NCI-H82 treated with DMSO at 0.1 percent for 48 hours (cell line): ENCODE measurements at regions not wholly inside any gene's neighbourhood (a gene's known extent, or its start where the extent isn't known, plus 50 kb on each side); places are given as distances from the start of the nearest gene placed in this dataset.
"Not testable (repeated sequence)": the region's sequence is repeated elsewhere in the genome, so short reads cannot be mapped to it uniquely, and the experiment has no call there.

ENCODE experiments used
- DNase-seq: peaks from one replicate; lab custom pipeline; 2025; ENCODE audit not compliant: unreplicated experiment; lab: John Stamatoyannopoulos, UW

DNA sequence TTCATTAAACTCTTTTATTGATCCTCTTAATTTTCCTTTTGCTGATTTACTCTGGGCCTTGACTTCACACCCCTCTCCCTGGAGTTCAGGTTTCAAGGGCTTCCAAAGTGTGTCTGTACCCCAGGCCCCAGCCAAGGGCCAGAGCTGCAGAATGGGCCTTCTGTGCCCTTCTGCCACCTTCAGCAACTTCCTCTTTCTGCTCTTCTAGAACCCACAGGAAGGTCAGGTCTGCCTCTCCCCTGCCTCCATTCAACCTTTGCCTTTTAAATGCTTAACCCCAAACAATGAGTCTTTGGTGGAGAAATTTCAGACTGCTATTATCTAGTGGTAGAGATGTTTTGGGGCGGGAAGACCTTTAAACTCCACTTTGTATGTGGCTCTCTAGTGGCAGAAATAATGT lies 63.1 kb downstream of the TSN start:
- DNase-seq = no peak

DNA sequence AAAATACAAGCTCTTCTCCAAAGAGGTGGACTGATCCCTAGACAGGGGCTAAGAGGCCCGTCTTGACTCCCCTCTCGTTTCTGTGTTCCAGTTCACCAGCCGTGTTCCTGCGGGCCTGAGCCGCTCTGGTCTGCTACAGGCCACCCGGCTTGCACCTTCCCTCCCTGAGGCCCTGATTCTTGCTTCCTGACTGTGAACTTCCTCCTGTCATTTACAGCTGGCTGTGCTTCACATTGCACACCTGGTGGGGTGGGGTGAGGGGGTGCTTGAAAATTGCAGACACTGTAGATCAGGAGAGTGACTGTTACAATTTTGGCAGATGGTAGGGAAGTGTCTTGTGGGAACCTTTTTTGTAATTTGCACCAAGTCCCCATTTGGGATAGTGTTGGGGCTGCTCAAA lies 64.4 kb downstream of the TSN start:
- no peak for DNase-seq

DNA sequence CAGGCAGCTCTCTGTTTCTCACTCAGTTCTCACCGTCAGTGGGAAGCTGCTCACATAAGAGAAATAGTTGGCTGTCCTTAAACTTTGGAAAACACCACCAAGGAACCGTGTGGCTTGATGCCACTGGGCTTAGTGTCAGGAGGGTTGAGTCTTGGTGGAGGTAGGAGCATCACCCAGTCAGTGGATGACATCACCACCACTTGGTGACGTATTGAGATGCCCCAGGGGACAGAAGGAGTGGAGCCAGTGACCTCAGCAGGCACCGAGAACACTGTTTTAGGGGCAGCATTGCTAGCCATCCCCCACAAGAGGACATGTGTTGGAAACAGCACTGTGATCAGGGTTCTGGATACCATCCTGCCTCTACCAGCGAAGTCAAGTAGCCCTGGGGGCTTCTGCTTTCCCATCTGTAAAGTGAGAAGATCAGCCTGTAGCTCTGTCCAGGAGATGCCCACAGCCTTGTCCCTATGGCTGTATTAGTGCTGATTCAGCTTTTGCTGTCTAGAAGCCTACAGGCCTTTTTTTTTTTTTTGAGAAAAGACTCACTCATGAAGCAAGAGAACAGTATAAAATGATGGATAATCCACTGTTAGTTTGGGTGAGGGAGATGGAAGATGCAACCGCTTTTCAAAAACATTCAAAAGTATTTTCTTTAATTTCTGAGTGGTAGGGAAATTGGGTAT lies 66.2 kb downstream of the TSN start:
- no peak for DNase-seq

DNA sequence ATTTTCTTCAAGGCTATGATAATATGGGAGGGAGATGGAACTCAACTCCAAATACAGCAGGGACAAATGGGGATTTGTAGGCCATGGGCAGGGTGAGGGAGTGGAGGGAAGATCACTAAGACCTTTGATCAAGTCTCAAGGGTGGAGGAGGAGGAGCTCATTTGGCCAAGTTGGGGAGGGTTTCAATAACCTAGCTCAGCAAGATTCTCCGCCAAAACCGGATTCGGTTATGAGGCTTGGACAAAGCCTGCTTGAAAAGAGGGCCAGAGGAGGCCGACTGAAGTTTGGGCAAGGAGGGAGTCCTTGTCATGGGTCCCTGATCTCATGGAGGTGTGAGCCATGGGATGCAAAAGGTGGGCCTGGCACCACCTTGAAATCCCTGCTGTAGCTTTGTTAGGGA lies 68.8 kb downstream of the TSN start:
- DNase-seq = no peak

DNA sequence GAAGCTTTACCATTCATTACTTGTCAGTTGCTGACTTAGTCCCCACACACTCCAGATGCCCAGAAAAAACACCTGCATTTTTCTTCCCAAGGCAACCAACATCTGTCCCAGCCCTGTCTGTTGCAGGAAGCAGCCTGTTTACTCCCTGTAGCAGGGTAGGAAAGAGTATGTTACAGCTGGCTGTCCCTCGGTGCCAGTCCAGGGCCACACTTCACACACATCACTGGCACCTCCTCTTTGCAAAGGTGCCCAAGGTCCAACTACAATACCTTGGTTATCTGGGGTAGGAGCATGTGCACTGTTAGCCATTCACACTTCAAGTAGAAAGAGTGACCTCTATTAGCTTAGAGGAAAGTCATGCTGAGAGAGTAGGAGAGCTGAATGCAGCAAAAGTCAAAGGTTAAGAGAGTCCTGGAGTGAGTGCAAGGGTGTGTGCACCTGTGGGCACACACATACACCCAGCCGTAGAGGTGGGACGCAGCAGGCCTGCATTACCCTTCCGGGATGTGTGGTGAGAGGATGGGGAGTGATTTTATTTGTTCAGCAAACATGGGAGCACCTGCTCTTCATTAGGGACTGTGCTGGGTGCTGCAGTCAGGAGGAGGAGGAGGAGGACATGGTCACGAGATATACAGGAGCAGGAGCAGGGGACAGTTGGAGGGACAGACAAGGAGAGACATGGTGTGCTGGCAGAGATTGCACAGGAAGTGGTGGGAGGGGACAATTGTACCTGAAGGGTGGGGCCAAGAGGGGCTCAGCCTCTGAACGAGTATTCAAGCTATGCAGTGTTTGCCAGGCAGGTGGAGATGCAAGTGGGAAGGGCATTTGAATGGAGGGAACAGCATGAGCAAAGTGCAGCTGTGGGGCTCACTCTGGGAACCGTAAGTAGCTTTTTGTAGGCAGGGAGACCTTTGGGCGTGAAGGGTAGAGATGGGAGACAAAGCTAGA lies 69.8 kb downstream of the TSN start:
- no peak for DNase-seq

DNA sequence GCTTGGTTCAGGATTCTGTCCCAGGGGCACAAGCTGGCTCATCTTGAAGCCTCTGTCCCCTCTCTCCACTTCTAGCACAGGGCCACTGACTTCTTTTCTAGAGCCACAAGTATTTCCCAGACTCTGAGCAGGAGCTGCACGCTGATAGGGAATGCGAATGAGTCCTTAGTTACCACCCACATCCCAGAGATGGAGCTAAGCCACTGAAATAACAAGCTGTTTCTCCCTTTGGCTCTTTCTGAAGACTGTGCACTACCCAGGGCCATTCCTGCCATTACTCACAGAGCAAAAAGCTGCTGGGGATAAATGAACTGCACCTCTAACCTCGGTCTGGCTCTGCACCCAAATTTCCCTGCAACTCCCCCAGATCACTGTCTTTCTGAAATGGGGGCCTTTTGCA lies 70.6 kb downstream of the TSN start:
- DNase-seq = no peak

DNA sequence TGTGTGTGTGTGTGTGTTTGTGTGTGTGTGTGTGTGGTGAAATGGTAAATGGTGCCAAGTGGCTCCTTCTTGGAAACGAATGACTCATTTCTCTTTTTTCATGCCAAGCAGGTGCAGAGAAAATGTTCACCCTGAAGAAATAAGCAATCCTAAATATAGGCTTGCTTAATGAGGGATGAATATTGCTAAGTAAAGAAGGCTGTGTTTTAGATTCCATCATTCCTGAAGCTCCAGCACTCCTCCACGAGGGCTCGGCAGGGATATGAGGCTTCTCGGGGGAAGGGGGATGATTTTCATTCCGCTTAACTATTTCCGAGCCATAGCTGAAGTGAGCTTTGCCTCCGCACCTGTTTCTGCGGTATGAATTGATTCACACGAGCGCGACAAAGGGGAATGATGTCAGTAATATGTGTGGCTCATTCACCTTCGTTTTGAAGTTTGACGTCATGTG lies 72.9 kb downstream of the TSN start:
- no peak for DNase-seq

DNA sequence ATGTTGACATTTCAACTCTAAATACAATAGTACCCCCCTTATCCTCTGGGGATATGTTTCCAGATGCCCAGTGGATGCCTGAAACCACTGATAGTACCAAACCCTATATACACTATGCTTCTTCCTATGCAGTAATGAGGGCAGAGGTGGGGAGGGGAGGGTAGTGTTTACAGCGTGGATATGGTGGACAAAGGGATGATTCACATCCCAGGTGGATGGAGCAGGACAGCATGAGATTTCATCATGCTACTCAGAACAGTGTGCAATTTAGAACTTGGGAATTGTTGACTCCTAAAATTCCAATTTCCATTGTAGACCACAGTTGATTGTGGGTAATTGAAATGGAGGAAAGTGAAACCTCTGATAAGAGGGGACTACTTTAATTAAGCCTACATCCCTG lies 75.4 kb downstream of the TSN start:
- DNase-seq = no peak

DNA sequence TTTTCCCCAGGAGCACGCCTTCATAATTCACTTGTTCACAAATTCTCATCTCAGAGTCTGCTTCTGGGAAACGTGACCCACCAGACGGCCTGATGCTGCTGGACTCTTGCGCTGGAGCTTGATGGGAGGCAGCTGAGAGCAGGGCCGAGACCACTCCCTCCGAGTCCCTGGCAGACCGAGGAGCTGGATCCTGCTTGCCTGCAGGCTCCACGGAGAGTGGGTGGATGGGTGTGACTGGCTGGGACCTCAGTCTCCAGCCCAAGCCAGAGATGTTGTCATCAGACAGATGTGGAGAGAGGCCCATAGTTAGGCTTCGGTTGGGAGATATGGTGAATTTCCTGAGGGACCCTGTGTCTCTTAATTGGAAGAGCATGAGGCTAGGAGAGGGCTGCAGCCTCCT lies 76.4 kb downstream of the TSN start:
- DNase-seq = no peak

DNA sequence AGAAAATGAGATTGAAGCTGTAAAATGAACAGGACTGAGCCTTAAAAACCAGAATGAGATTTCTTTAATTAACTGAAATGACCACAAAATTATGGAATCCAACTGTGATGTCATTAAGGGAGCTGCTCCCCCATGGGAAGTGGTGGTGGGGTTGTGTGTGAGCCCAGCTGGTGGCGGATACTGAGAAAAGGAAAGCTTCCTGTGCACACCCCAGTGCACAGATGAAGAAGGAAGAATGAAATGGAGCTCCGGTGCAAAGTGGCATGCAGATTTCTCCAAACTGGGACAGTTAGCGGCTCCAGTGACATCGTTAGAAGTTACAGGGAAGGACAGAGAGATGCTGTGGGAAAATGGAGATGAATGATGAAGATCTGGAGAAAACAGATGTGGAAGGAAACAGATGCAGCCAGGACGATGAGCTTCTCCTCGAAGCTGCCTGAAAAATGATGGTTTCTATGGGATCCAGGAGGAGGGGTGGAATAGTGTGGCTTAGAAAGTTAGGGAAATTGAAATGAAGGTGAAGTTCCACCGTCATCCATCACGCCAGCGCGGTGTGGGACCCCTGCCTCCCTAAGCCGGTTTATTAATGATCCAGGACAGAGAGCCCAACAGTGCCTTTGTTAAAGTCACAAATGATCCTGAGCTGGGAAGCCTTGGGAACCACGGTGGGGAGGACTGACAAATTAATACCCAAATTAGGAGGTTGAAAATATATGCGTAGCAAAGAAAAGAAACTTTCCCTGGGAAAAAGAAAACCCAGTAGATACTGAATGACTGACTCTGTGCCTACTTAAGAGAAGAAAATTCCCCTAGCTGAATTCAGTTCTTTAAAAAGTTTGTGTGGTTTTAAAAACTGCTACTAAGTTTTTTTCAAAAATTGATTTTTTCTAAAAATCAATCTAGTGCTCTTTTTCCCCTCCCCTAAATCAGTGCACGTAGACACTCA lies 77.2 kb downstream of the TSN start:
- no peak for DNase-seq

DNA sequence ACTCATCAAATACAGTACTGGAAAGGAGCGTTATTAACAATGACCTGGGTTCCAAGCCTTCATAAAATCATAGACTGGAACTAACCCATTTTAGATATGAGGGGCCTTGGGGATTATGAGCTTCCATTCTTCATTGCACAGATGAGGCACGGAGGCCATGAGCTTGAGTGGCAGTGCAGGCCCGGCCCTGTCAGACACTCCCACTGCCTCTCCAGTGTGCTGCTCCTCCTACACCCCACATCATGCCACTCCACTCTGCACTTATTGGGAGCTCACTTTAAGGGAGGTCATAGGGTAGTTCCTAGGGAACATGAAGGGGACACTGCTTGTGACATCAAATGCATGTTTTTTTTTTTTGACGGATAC lies 77.9 kb downstream of the TSN start:
- no peak for DNase-seq

DNA sequence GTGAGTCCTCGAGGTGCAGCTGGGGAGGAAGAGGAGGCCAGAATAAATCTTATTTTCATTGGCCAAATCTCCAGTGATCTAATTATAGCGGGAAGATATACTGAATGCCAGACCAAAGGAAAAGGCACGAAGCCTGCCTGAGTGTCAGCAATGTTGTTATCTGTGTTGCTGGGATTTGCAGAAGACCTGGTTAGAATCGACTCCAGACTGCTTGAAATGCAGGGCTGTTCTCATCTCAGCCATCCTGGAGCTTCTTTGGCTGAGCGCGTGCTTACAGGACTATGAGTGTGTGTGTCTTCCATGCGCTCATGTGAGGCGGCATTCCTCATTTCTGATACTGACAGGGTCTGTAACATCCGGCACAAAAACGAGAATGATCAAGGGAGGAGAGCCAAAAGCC lies 81.2 kb downstream of the TSN start:
- DNase-seq = peak; percentile 81

DNA sequence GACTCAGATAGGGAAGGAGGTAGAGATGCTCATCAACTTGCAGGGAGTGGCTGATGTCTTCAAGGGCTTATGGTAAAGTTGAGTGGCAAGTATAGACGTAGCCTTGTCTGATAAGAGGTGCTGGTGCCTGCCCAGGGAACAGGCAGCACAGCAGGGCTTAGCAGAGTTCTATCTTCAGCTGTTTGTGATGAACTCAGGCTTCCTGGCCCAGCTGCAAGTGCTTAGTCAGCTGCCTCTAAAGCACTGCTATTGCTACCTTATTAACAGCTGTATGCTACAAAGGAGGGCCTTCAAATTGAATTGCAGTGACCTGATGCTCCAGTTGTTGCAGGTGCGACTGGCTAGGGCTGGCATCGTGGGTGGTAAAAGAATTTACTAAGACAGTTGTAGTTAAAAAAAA lies 82.1 kb downstream of the TSN start:
- no peak for DNase-seq

DNA sequence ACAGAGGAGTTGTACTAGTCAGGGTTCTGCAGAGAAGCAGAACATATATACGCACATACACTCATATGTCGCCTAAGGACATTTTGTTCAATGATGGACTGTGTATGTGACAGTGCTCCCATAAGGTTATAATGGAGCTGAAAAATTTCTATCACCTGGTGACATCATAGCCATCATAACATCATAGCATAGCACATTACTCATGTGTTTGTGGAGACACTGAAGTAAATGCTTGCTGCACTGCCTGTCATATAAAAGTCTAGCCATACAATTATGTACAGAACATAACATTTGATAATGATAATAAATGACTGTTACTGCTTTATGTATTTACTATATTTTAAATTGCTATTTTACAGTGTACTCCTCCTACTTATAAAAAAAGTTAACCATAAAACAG lies 83.1 kb downstream of the TSN start:
- DNase-seq = no peak

DNA sequence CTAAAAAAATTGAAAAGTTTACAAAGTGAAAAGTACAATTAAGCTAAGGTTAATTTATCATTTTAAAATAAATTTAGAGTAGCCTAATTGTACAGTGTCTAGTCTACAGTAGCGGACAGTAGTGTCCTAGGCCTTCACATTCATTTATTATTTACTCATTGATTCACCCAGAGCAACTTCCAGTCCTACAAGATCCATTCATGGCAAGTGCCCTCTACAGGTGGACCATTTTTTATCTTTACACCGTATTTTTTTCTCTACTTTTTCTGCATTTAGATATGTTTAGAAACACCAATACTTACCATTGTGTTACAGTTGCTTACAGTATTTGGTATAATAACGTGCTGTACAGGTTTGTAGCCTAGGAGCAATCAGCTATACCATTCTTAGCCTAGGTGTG lies 84.1 kb downstream of the TSN start:
- no peak for DNase-seq

DNA sequence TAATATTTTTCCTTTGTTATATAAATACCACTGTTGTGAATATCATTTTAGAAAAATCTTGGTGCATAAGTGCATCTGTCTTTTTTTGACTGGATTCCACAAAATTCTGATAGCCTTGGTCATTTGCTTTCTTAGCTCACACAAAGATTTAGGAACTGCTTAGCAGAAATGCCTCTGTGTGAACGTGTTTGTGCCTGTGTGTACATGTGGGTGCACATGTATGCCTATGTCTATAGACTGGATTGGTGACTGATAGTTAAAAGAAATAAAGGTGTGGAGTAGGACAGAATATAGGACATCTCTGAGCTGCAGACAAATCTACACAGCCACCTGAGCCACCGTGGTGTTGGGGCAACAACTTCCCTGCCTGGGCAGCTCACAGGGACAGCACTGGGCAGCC lies 93.8 kb downstream of the TSN start:
- DNase-seq = no peak

DNA sequence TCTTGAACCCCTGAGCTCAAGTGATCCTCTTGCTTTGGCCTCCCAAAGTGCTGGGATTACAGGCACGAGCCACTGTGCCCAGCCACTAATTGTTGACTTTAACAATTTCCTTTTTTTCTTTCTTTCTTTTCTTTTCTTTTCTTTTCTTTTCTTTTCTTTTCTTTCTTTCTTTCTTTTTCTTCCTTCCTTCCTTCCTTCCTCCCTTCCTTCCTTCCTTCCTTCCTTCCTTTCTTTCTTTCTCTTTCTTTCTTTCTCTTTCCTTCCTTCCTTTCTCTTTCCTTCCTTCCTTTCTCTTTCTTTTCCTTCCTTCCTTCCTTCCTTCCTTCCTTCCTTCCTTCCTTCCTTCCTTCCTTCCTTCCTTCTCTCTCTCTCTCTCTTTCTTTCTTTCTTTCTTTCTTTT lies 97.7 kb downstream of the TSN start:
- not testable (repeated sequence) for DNase-seq

DNA sequence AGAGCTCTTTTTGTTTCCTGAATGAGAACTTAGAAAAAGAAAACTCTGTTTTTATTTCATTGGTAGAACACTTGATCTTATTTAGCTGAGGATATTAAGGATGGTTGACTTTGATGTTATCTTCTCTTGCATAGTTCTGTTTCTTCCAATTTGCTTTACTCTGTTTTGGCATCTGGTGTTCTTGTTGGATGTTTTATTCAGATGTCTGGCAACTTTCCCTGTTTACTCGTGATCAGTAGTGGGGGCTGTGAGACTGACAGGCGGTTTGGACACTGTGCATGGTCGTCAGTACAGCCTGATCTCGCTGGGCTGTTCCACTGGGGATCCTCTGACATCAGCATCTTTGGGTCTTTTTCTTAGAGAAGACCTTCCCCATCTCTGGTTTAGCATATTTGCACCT lies 100.1 kb downstream of the TSN start:
- no peak for DNase-seq

DNA sequence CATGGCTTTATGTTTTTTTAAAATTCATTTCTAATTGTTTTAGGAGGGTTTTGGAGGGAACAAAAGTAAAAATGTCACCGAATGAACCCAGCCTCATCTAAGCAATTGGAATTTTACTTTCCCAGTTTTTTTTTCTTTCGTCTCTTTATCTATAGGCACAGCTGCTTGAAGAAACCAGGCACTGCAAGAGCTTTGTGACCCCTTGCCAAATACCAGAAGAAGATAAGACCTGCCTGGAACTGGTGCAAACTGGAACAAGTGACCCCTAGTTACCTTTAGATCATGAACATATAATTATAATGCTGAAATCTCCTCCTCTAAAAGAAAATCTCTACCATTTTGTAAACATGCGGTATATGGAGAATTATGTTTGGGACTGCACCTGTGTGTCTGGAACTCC lies 100.9 kb downstream of the TSN start:
- no peak for DNase-seq

DNA sequence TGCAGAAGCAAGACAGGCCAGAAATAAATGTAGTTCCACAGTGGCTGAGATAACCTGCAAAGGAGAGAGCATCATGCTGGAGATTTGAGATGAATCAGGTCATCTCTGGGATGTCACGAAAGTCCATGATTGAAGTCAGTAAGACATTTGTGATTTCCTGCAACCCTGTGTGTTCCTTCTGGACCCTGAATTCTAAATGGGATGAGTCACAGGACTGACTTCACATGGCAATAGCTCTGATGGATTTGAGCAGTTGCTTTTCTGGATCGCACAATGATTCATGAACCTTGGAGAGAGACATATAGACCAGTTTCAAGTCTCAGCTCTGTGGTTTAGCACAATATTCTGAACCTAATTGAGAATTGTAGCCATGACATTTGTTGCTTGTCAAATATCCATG lies 102.9 kb downstream of the TSN start:
- DNase-seq = no peak

DNA sequence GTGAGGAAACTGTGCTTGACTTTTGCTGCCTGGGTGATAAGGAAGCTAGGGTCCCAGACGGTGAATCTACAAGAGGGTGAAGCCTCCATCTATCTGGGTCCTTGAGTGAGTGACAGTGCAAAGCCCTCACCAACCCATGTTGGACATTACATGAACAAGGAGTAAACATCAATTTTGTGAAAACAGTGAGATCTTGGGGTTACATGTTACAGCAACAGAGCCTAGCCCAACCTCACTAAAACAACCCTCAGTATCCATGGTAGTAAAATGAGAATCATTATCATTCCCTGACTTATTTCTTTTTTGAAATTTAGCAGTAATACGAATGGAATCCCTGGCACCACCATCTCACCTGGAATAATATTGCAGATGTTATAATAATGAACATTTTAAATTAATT lies 103.4 kb downstream of the TSN start:
- no peak for DNase-seq
